Ovary (tissue), 7 donors: ENCODE measurements at regions not wholly inside any gene's neighbourhood (a gene's known extent, or its start where the extent isn't known, plus 50 kb on each side); places are given as distances from the start of the nearest gene placed in this dataset.

Experiments
- DNase-seq, 5 donors: peaks; one replicate each; pipeline ENCODE4 v3.0.0-alpha.2; 2019 to 2020
- H3K27ac ChIP-seq, 2 donors: fragments of 200-600 bp; one replicate each; pipeline versions ENCODE4 v1.5.1 to v1.8.0; 2019 to 2022
- H3K27me3 ChIP-seq: fragments of 200-600 bp; one replicate; pipeline ENCODE4 v1.8.0; 2022
- H3K36me3 ChIP-seq: fragments of 200-600 bp; sonication (generic); one replicate; pipeline ENCODE4 v1.5.1; 2019
- H3K4me1 ChIP-seq: one replicate; pipeline ENCODE4 v1.8.1; 2013; ENCODE audit warnings: mild to moderate bottlenecking, moderate library complexity; ENCODE audit not compliant: insufficient read depth
- H3K4me3 ChIP-seq: fragments of 200-600 bp; sonication (generic); one replicate; pipeline ENCODE4 v1.5.1; 2017
- H3K9me3 ChIP-seq, 2 donors: fragments of 200-600 bp in 1 of 2; sonication (generic) in 1 of 2; one replicate each; pipeline versions ENCODE4 v1.5.1 to v1.8.1; 2013 to 2019; ENCODE audit warnings: mild to moderate bottlenecking in 1 of 2, moderate library complexity in 1 of 2
- CTCF ChIP-seq, 3 donors: fragments of 450-650 bp in 2 of 3; fragments of 200-600 bp in 1 of 3; IDR thresholded peaks; one replicate each; pipeline versions ENCODE4 v1.5.1 to v1.8.0; 2016 to 2022; ENCODE audit warnings: antibody characterized with exemption in 3 of 3, mild to moderate bottlenecking in 1 of 3
- EP300 ChIP-seq: sonication (generic); formaldehyde crosslinking; IDR thresholded peaks from one replicate; pipeline ENCODE4 v1.6.1; 2017; ENCODE audit warnings: antibody characterized with exemption
- POLR2A ChIP-seq: fragments of 450-650 bp; IDR thresholded peaks from one replicate; pipeline ENCODE4 v1.6.1; 2017; ENCODE audit warnings: antibody characterized with exemption, mild to moderate bottlenecking, moderate library complexity
- WGBS, 3 donors: extraction: QIAGEN DNeasy Blood & Tissue Kit in 1 of 3; methylation state at CpG; one replicate each; pipeline versions ENCODE4 v1.1.5 to v1.1.7; 2013 to 2017; 5-methylcytosine and 5-hydroxymethylcytosine counted together
- intact Hi-C, 4 donors: fragments of 100-400 bp; cut with DNase I; formaldehyde crosslinking; loops; one replicate each; pipeline versions ENCODE4 v1.11.0 to v1.15.1; 2022 to 2023
- donor health status: DM: no; HTN: no; CAD: no; lungs with moderate emphysema.
- donor health status: DM: no; HTN: no; CAD: no.
- donor health status: Bipolar disorder and iron deficiency.
- donor health status: DM: no; HTN: no; CAD: no.
- donor health status: DM: yes; HTN: yes; CAD: no.

DNA sequence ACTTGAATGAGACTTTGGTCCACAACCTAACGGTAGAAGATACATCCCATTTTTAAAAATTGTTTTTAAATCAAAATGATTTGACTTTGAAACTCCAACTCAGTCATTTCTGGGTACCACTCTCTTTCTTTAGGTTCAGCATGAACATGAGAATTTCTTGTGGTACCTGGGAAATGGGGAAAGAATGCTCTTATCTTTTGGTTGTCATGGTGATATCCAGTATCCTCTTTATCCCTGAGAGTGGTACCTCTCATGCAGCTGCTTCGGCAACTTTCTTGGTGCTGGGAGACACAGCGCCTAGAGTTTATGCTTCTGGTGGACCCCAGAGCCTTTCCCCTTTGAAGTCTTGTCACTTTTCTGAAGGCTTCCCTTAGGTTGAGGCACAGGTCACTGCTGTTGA lies 465.1 kb upstream of the FAT1 start:
- Histone ChIP-seq H3K9me3 (no peaks in the 10 kb centered on the region), H3K27ac (no peak overlapping the region), H3K36me3 (no peaks in the 10 kb centered on the region), H3K27me3 (no peaks in the 10 kb centered on the region), H3K4me3 (no peak overlapping the region), H3K4me1 (no peaks in the 10 kb centered on the region)
- intact Hi-C loops: no loop called here
- DNase-seq: no peak
- whole genome bisulfite sequencing, 3 donors: 95 to 97% (median 97%) methylated on average over 3 of the region's 3 CpGs
- TF ChIP-seq EP300: no peak
- TF ChIP-seq POLR2A: no peak

DNA sequence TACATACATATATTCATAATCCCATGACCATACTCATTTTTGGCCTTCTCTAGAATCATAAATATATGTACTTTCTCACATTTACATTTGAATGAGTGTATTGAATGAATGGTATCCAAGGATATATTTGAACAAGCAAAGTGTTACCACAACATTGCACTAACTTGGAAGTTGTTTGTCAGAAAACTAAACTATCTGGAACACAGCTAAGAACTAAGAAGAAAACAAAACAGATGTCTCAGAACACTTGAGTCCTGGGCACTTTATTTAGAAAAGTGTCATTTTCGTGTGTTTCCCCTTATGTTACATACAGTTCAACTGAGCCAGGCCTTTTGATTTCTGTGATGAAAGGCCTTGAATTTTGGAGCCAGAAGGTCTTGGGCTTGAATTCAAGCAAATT lies 466.7 kb upstream of the FAT1 start:
- DNase-seq: no peak
- 16 to 40% (median 34%) methylated on average over 1 of the region's 1 CpG for WGBS, 3 donors
- Histone ChIP-seq H3K4me1 (no peaks in the 10 kb centered on the region), H3K4me3 (no peak overlapping the region), H3K27me3 (no peaks in the 10 kb centered on the region), H3K27ac (no peak overlapping the region), H3K36me3 (no peaks in the 10 kb centered on the region), H3K9me3 (no peaks in the 10 kb centered on the region)
- intact Hi-C loops: no loop called here
- TF ChIP-seq EP300 (no peak), POLR2A (no peak), CTCF (IDR thresholded peaks at IDR 0.05) (no peak)

GRCh38 chr4:187191676-187192075 lies 468.0 kb upstream of the FAT1 start:
- Histone ChIP-seq H3K9me3 (no peaks in the 10 kb centered on the region), H3K27me3 (no peaks in the 10 kb centered on the region), H3K4me1 (no peaks in the 10 kb centered on the region), H3K4me3 (no peak overlapping the region), H3K36me3 (no peaks in the 10 kb centered on the region), H3K27ac (no peak overlapping the region)
- TF ChIP-seq POLR2A (no peak), CTCF (IDR thresholded peaks at IDR 0.05) (no peak), EP300 (no peak)
- 82 to 89% (median 88%) methylated on average over 5 of the region's 5 CpGs for WGBS, 3 donors
- intact Hi-C loops: no loop called here
- DNase-seq: no peak

GRCh38 chr4:187192266-187192665 lies 468.6 kb upstream of the FAT1 start:
- WGBS, 3 donors: 88 to 91% (median 90%) methylated on average over 9 of the region's 9 CpGs
- H3K27me3 ChIP-seq: no peaks in the 10 kb centered on the region
- no peak overlapping the region for H3K27ac ChIP-seq
- DNase-seq: no peak
- no peaks in the 10 kb centered on the region for H3K36me3 ChIP-seq
- TF ChIP-seq EP300 (no peak), CTCF (IDR thresholded peaks at IDR 0.05) (no peak), POLR2A (no peak)
- H3K4me3 ChIP-seq: no peak overlapping the region
- intact Hi-C loops: no loop called here
- H3K9me3 ChIP-seq: no peaks in the 10 kb centered on the region
- H3K4me1 ChIP-seq: no peaks in the 10 kb centered on the region

GRCh38 chr4:187193141-187193540 lies 469.5 kb upstream of the FAT1 start:
- Histone ChIP-seq H3K9me3 (no peaks in the 10 kb centered on the region), H3K36me3 (no peaks in the 10 kb centered on the region), H3K27me3 (no peaks in the 10 kb centered on the region), H3K27ac (no peak overlapping the region), H3K4me1 (no peaks in the 10 kb centered on the region), H3K4me3 (no peak overlapping the region)
- no peak for DNase-seq
- intact Hi-C loops: no loop called here
- TF ChIP-seq CTCF (IDR thresholded peaks at IDR 0.05): no peak
- TF ChIP-seq EP300: no peak
- TF ChIP-seq POLR2A: no peak
- 53 to 58% (median 53%) methylated on average over 3 of the region's 3 CpGs for WGBS, 3 donors
